ENCODE measurements at regions not wholly inside any gene's neighbourhood (a gene's known extent, or its start where the extent isn't known, plus 50 kb on each side); places are given as distances from the start of the nearest gene placed in this dataset.

- no TSS peak for BruUV-seq (replicated peaks)
- Histone ChIP-seq H3K9me3 (replicated peaks; ENCODE audit: control insufficient read depth, insufficient read depth, low read length) (no peaks in the 10 kb centered on the region), H2AFZ (ENCODE audit: control insufficient read depth, low read depth, low read length) (no peak overlapping the region), H3K36me3 (ENCODE audit: control insufficient read depth in 2 of 2, insufficient read depth in 2 of 2, low read length in 1 of 2) (no peaks in the 10 kb centered on the region), H3K4me2 (ENCODE audit: control insufficient read depth, insufficient read depth) (no peak overlapping the region), H3K4me1 (ENCODE audit: control insufficient read depth, insufficient read depth, low read length) (no peaks in the 10 kb centered on the region), H3K79me2 (ENCODE audit: control insufficient read depth, insufficient read depth, low read length) (no peaks in the 10 kb centered on the region), H4K20me1 (ENCODE audit: control insufficient read depth, insufficient read depth) (no peaks in the 10 kb centered on the region), H3K9ac (ENCODE audit: control insufficient read depth, insufficient read depth, low read length) (no peak overlapping the region), H3K4me3 (no peak overlapping the region), H3K27me3 (replicated peaks in 1 of 2; ENCODE audit: control insufficient read depth in 2 of 2, insufficient read depth in 2 of 2, low read length in 1 of 2) (peaks cover 0 to 1% of the 10 kb centered on the region in 2 experiments; a peak in 1 of 4 replicates), H3K27ac (ENCODE audit: control insufficient read depth, insufficient read depth) (no peak overlapping the region)
- SMC1A ChIA-PET (ENCODE audit: uncharacterized antibody, unreplicated experiment): interaction anchor here (1.5 kb wide), 1 partner anchor 31 kb away, joined by 3 read pairs; no protein-coding TSS in a partner anchor
- intact Hi-C loops (cut with micrococcal nuclease; ENCODE audit: unreplicated experiment): no loop called here
- CTCF ChIA-PET: no interaction called here
- FAIRE-seq (no peak), ATAC-seq (no peak), DNase-seq (ENCODE audit: low read depth, low spot score) (no peak)
- RAD21 ChIA-PET (ENCODE audit: unreplicated experiment): no interaction called here
- POLR2A ChIA-PET: no interaction called here
- in situ Hi-C loops (cut with MboI): no loop called here
- TF ChIP-seq ZNF384 (IDR thresholded peaks at IDR 0.05; ENCODE audit: borderline replicate concordance, low read depth, low read length) (no peak), EGR1 (IDR thresholded peaks at IDR 0.05; ENCODE audit: borderline replicate concordance in 1 of 2, low read depth in 2 of 2, low read length in 2 of 2) (no peak), CHD4 (IDR thresholded peaks at IDR 0.05) (no peak), SMC3 (IDR thresholded peaks at IDR 0.05; ENCODE audit: borderline replicate concordance, low read length) (no peak), E2F4 (IDR thresholded peaks at IDR 0.05; ENCODE audit: low read depth, low read length) (no peak), SKIL (IDR thresholded peaks at IDR 0.05; ENCODE audit: low read depth, poor library complexity, severe bottlenecking) (no peak), NBN (IDR thresholded peaks at IDR 0.05) (no peak), EED (IDR thresholded peaks at IDR 0.05; ENCODE audit: low read depth) (no peak), KAT2A (conservative IDR thresholded peaks at IDR 0.05; ENCODE audit: control insufficient read depth, low read depth, low read length) (no peak), ZNF207 (IDR thresholded peaks at IDR 0.05; ENCODE audit: borderline replicate concordance) (no peak), SIN3A (IDR thresholded peaks at IDR 0.05; ENCODE audit: low read depth, low read length) (no peak), PKNOX1 (IDR thresholded peaks at IDR 0.05) (no peak)
- WGBS (ENCODE audit: insufficient coverage, insufficient replicate concordance, low lambda C conversion rate, missing lambda C conversion rate): 94% methylated on average over 1 of the region's 1 CpG
Measured at GRCh38 chr12:23115984-23116383, 491.0 kb downstream of the ETNK1 start.
